HG03280 (cell line): ENCODE measurements at regions not wholly inside any gene's neighbourhood (a gene's known extent, or its start where the extent isn't known, plus 50 kb on each side); places are given as distances from the start of the nearest gene placed in this dataset.
"Not testable (repeated sequence)": the region's sequence is repeated elsewhere in the genome, so short reads cannot be mapped to it uniquely, and the experiment has no call there.

ENCODE experiments used
- ATAC-seq: cut with Tn5 transposase; IDR thresholded peaks from one replicate; pipeline ENCODE4 v1.9.1; 2021; ENCODE audit warnings: mild to moderate bottlenecking, moderate library complexity; ENCODE audit not compliant: unreplicated experiment

- no peak for ATAC-seq
Observed at GRCh38 chr4:66568431-66568830, 898.1 kb upstream of the EPHA5 start.

DNA sequence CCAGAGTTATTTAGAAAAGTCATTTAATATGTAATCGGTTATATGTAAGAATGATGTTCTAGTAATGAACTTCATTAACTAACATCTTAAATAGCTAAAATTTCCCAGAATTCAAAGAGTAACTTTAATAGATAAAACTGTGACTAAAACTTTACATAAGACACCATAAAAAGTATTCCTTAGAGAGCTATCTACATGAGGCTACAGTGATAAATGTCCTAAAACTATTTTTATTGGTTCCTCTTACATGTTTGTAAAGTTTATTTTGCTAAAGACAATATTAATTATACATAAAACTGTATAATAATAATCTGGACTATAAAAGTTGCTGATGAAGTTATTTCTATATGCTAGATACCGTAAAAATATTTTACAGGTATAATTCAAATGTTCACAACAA lies 897.7 kb upstream of the EPHA5 start:
- no peak for ATAC-seq

- ATAC-seq: no peak
Observed at GRCh38 chr4:66567551-66567950, 897.3 kb upstream of the EPHA5 start.

GRCh38 chr4:66565801-66566200 lies 895.5 kb upstream of the EPHA5 start:
- ATAC-seq: no peak

- ATAC-seq: no peak
Observed at GRCh38 chr4:66564901-66565651, 894.8 kb upstream of the EPHA5 start.

GRCh38 chr4:66562276-66562806 lies 892.1 kb upstream of the EPHA5 start:
- ATAC-seq: no peak

- ATAC-seq: not testable (repeated sequence)
Observed at GRCh38 chr4:66561465-66562053, 891.3 kb upstream of the EPHA5 start.

- no peak for ATAC-seq
Observed at GRCh38 chr4:66558651-66559050, 888.4 kb upstream of the EPHA5 start.

DNA sequence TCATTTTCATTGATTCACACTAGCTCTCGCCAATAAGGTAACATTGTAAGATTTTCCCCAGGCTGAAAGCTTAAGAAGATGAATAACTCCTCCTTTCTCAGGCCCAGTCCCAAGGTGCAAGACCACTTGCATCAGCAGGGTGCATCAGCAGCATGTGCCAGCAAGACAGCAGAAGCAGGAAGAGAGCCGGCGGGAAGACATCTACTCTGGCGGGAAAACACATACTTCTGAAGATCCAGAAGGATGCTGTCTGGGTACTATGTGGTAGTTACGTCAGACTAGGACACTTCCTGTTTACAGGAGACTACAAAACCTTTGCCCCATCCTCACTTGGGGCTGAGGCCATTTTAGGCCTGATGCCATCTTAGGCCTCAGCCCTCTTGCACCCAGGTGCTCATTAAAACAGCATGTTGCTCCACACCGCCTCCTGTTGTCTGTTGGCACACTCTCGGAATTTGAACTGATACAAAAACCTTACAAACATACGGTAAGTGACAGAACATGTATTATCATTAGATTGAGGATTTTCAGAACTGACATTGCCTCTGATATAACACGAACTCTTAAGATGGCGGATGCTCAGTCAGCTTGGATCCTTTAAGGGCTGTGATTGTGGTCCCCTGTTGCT lies 886.5 kb upstream of the EPHA5 start:
- no peak for ATAC-seq

DNA sequence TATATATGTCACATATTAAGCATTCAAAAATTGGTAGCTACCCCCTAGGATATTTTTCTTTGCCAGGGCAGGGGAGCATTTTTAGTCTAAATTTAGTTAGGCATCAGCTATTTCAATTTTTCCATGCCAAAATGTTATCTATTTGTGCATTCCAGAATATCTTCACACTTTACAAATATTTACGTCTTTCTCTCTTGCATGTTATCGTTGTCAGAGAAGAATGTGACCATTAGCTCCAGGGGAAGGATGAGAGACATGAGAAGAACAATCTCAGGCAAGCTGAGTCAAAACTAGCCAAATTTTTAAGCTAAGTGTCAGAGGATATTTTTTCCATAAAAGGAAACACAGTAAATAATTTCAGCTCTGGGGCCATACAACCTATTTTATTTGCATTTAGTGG lies 885.0 kb upstream of the EPHA5 start:
- no peak for ATAC-seq

DNA sequence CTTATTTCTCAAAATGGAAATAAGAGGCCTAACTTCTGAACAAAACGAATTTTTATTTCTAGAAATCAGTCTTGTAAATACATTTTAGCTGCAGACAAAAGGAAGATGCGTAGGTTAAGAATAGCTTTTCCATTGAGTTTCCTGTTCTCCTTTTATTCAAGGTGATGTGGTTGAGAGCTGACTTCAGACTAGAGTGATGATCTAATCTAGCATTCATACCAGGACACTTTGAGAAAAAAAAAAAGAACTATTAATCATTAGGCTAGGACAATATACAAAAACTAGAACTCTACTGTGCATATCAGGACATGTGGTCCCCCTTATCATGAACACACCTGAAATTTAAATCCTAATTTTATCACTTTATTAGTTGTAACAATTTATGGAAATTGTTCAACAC lies 884.5 kb upstream of the EPHA5 start:
- no peak for ATAC-seq

DNA sequence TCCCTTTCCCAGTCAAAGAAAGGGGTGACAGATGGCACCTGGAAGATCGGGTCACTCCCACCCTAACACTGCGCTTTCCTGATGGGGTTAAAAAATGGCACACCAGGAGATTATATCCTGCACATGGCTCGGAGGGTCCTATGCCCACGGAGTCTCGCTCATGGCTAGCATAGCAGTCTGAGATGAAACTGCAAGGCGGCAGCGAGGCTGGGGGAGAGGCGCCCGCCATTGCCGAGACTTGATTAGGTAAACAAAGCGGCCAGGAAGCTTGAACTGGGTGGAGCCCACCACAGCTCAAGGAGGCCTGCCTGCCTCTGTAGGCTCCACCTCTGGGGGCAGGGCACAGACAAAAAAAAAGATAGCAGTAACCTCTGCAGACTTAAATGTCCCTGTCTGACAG lies 875.0 kb upstream of the EPHA5 start:
- ATAC-seq: not testable (repeated sequence)

DNA sequence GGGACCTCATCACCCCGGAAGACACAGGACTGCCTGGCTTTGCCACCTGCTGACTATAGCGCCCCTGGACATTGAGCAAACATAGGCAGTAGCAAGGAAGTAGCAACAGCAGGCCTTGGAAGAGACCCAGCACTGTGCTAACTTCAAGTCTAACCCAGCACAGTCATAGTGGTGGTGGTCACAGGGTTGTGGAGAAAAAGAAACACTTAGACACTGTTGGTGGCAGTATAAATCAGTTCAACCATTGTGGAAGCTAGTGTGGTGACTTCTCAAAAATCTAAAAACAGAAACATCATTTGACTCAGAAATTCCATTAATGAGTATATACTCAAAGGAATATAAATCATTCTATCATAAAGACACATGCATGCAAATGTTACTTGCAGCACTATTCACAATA lies 874.0 kb upstream of the EPHA5 start:
- no peak for ATAC-seq

- no peak for ATAC-seq
Observed at GRCh38 chr4:66539745-66540144, 869.5 kb upstream of the EPHA5 start.

- ATAC-seq: no peak
Observed at GRCh38 chr4:66524781-66525180, 854.5 kb upstream of the EPHA5 start.

DNA sequence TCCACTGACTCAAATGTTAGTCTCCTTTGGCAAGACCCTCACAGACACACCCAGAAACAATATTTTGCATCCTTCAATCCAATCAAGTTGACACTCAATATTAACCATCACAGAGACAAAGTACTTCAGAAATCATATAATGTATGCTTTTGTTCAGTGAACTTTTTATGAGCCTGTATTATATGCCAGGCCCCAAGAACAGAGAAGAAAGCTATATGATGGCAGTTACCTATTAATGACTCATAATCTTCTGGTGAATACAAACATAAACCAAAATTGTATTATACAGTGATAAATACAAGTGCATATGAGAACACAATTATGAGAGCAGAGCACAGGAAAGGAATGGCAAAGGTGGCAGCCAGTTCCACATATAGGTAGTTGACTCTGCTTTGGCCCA lies 852.0 kb upstream of the EPHA5 start:
- no peak for ATAC-seq

DNA sequence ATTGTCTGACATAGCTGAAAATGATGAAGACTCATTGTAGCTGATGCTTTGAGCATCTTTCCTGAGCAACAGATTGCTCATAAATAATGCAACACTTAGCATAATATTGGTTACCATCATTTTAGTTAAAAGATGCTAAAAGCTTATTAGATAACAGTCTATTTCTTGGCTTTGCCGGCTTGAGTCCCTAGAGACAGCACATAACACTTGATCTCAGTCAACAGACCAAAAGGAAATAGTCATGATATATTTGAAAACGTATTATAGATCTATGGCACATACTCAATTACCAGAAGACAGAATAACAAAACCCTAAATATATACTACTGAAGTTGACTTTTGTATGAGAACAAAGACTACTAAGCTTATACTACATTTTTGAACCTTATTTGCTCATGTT lies 846.7 kb upstream of the EPHA5 start:
- ATAC-seq: no peak

DNA sequence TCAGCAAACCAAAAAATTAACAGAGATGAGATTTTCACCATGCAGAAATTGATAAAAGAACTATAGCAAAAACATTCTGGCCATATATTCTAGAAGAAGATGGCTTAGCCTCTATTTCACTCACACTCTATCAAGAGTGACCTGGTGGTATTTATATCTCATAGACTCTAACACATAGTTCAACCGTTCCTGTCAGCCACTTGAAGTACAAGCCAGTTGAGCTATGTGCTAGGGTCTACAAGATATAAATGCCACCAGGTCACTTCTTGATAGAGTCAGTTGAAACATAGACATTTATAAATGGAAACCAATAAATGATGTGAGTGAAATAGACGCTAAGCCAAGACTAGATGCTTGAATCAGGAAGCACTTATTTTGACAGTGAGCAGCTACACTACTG lies 836.7 kb upstream of the EPHA5 start:
- ATAC-seq: no peak

- ATAC-seq: no peak
Observed at GRCh38 chr4:66501997-66502396, 831.7 kb upstream of the EPHA5 start.

DNA sequence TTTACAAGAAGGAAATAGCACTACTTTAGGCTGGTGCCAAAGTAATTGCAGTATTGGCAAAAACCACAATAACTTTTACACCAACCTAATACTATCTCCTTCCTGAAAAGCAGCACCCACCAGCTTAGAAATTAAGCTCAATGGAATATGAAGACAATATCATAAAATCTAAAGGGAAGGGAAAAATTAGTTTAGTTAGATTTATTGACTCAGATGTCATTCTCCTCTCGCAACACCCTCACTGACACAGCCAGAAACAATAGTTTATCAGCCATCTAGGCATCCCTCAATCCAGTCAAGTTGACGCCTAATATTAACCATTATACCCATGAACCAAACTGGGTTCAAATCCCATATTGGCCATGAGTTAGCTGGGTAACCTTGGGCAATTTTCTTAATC lies 820.4 kb upstream of the EPHA5 start:
- no peak for ATAC-seq

- ATAC-seq: no peak
Observed at GRCh38 chr4:66489783-66490452, 819.6 kb upstream of the EPHA5 start.

GRCh38 chr4:66489370-66489769 lies 819.1 kb upstream of the EPHA5 start:
- ATAC-seq: no peak
